HCT116 (cell line): ENCODE measurements at regions not wholly inside any gene's neighbourhood (a gene's known extent, or its start where the extent isn't known, plus 50 kb on each side); places are given as distances from the start of the nearest gene placed in this dataset.

ENCODE experiments used
- POLR2A ChIP-seq: IDR thresholded peaks from 2 replicates; pipeline ENCODE4 v1.7.0; 2011; ENCODE audit warnings: borderline replicate concordance; ENCODE audit not compliant: insufficient read depth, insufficient read length; ENCODE audit errors: extremely low read depth
- TF ChIP-seq, protein P1 (sequence below): IDR thresholded peaks from 2 replicates; pipeline ENCODE4 v1.6.1; 2012

GRCh38 chr3:124648551-124648950, 81.7 kb upstream of the UMPS start:
- no peak for TF ChIP-seq POLR2A
- TF ChIP-seq, protein P1, sequence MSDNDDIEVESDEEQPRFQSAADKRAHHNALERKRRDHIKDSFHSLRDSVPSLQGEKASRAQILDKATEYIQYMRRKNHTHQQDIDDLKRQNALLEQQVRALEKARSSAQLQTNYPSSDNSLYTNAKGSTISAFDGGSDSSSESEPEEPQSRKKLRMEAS = no peak
